GM18511 (cell line): ENCODE measurements at regions not wholly inside any gene's neighbourhood (a gene's known extent, or its start where the extent isn't known, plus 50 kb on each side); places are given as distances from the start of the nearest gene placed in this dataset.

Experiments used
- ATAC-seq: cut with Tn5 transposase; IDR thresholded peaks from one replicate; pipeline ENCODE4 v1.9.1; 2021; ENCODE audit warnings: mild to moderate bottlenecking, moderate library complexity; ENCODE audit not compliant: unreplicated experiment

DNA sequence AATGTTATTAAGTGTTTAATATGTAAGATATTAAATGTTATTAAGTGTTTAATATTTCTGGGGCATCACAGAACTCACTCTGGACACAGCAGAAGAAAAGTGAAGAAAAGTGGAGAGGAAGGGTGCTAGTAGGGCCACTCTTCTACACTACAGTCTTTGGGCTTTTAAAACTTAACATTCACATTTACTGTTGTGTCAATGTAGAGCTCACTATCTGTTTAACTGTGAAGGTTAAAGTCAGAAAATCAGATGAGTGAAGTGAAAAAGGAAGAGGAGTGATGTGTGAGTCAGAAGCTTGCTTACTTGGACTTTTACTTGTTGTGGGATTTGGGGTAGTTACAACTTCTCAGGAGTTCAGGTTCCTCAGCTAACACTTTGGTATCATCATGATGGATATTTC, 145.3 kb upstream of the DNAJC19 start:
- no peak for ATAC-seq

DNA sequence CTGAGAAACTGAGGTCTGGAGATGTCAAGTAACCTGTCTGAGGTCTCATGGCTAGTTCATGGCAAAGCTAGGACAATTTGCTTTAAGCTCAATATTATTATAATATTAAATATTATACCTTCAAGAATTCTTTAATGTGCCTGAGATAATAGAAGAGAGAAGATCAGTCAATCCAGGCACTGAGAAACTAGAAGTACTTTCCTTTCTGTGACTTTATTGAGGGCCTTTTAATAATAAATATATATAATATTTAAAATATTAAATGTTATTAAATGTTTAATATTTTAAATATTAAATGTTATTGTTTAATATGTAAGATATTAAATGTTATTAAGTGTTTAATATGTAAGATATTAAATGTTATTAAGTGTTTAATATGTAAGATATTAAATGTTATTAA, 144.3 kb upstream of the DNAJC19 start:
- no peak for ATAC-seq

DNA sequence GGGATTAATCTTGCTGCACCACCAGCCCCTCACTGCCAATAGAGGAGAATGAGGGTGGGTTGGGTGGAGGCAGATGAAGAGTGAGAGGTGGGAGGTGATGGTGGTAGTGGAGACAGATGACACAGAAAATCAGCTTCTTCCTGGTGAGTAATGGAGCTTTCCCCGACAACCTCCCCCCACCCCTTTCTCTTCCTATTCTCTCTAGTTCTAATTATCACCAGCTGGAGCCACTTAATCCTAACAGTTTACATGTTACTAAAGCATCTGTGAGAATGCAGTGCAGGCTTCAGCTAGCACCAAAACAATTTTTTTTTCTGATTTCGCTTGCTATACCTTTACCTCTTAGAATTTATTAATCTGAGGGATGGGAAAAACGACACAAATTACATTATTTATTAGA, 116.1 kb upstream of the DNAJC19 start:
- ATAC-seq: no peak

DNA sequence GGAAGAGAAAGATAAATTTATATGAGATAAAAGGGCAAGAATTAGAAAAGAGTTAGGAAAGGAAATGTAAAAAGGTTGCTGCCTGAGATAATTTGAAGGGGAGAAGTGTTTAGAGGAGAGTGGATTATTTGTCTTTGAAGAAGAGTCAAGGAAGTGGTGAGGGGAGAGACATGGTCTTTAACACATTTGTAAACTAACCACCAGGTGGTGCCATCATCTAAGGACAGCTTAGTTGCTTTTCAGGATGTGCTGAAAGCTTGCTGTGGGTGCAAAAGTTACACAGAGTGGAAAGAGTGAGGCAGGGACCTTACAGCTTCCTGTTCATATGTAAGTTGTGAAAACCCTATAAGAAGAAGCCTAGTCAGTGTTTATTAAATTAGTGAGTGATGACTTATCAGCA, 114.1 kb upstream of the DNAJC19 start:
- no peak for ATAC-seq

DNA sequence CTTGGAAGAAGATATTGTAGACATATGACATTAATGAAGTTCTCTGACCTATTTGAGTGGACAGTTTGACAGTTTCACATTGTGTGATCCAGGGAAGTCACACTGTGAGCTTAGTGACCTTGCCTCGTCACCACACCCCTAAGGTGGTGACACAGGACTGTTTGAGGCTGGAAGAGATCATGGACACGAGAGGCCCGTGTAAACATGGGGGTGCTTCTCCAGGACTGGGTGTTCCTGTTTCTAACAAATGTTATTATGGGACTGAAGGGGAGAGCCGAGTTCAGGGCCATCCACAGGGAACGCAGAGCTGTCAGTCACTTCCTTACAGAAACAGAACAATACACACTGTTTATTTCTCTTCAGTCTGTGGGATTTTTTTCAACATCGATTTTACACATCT, 96.5 kb upstream of the DNAJC19 start:
- no peak for ATAC-seq

DNA sequence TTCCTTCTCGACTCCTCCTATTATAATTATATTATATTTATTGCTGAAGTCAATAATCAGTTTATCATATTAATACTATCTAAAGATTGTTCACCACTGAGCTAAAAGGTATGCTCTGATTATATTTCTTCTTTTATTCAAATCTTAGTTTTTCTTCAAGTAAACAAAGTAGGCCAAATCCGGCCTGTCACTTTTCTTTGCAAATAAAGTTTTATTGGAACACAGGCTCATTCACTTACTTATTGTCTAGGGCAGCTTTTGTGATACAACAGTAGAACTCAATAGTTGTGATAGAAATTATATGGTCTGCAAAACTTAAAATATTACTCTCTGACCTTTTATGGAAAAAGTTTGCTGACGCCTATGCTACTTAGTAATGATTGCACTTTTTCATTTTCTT, 92.4 kb upstream of the DNAJC19 start:
- ATAC-seq: no peak

DNA sequence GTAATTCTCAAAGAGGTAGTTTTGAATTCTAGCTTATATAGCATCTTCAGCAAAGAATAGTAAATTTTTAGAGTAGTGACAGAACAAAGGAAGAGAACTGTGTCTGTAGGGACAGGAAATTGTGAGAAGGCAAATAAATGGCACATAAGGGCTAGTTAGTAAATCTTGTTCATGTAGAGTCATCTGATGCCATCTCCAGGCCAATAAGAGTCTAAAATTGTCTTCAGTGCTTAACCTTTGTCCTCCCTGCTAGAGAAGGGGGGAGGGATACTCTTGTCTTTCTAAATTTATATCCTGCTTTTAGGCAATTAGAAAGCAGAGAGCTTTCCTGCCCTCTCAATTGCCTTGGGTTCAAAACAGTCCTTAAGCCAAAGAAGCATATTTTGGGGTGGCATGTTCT, 87.0 kb upstream of the DNAJC19 start:
- ATAC-seq: no peak

DNA sequence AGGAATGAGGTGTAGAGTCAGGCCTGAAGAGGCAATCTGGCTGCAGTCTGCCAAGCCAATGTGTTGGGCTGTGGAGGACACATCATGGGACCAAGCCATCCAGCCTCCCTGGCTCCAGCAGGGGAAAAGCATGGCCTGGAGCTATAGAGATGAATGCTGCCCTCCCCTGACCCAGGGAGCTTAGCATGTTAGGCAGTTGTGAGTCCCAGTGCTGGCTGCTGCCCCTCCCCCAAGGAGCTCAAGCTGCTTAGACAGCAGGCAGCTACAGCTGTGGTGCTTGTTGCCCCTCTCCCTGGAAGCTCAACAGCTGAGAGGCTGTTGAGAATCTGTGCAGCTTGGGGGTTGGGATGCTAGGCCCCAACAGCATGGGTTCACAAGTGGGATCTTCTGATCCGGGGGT, 85.6 kb upstream of the DNAJC19 start:
- ATAC-seq: no peak

DNA sequence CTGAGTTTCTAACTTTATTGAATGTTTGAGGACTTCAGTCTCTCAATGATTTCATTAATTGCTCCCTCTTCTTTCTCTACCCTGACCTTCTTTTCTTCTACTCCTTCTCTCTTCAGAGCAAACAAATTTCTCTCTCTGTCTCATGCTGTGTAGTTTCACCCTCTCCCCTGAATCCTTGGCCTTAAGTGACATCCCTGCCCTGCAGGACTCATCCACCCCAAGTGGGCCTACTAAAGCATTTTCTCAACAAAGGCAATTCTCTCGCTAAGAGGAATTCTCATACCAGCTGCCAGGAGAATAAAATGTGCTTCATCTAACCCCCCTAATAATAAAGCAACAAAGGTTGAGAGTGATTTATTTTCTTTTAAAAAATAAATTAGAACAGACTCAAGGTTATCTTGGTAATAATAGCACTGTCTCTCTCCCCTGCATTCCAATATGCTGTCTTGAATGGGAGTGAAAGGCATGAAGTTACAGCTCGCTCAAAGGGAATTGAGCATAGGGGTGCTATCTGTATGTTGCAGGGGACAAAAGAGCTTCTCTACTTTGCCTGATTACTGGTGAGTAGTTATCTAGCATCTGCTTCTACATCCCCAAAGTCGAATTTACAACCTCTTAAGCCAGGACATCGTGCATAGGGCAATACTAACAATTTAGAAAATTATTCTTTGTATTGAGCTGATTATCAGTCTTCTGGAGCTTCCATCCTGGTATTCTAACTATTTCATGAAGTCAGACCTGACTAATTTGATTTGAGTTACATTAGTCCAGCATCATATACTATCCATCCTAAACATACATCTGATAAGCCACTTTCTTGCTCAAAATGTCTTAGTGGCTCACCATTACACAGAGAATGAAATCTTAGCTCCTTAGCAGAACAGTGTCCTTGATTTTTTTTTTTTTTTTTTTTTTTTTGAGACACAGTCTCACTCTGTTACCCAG, 76.9 kb upstream of the DNAJC19 start:
- no peak for ATAC-seq

DNA sequence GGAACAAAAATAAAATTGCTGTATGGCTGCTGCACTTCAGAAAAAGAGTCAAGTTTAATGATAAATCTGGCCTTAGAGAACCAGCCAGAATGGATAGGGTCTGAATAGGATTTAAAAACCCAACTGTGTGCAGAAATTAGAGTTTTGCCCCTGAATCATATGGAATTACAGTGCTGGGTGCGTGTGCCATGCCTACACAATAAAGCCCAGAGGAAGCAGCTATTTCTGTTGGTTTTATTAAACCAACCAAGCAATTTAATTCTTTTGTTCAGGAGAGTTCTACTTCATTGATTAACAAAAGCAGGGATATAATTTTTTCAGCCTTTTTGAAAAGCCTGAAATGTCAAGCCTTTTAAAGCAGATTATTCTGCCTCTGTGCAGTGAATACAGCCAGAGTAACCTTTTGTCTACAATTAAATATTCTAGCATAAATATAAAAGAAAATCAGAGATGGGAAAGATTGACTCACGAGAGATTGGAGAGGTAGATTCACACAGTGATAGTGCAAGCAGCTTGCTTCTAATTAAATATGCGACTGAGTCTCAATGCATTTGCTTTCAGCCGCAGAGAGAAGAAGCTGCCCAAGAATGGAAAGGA, 66.7 kb upstream of the DNAJC19 start:
- no peak for ATAC-seq

DNA sequence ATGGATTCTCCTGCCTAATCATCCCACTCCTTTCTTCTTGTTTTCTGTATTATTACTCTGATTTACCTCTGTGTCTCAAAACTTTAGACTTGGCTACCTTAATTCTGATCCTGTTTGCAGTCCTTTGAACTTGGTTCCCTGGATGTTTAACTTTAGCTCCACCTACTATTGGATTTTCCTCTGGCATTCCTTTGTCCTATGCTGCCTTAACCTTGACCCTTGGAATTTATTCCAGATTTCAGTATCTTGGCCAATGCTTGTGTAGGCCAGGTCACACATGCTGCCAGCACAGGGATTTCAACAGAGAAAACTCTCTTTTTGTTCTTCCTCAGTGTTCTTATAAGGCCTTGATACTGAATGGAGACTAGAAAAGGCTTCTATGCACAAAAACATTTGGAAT, 65.0 kb upstream of the DNAJC19 start:
- ATAC-seq: no peak

DNA sequence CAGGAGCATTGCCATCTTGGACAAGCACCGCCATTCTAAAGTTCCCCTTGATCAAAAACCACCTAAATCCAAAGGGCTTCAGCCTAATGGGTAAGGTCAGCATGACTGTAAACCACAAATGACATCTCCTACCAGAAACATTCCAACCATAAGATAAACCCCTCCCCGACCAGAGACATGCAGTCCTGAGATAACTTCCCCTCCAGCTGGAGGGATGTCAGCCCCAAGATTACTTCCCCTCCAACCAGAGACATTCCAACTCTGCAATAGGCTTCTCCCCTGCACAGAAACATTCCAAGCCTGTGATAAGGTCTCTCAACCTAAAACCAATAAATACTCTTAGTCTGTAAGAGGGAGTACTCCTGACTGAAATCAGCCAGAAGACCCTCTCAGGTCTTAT, 62.7 kb upstream of the DNAJC19 start:
- no peak for ATAC-seq

DNA sequence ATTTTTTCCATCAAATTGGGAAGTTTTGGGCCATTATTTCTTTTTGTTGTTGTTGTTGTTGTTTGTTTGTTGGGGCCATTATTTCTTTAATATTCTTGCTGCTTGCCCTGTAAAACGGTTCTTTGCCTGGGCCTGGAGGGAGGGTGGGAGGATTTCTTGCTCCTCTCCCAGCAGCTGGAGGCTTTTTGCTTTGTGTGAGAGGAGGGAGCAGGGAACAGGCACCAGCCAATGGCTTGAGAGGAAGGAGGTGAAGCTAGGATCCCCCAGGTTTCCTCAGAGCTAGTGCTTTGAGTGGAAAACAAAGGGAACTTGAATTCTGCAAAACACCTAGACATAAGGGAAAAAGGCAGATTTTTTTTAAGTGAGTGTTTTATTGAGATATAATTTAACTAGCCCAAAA, 61.2 kb upstream of the DNAJC19 start:
- ATAC-seq: no peak

DNA sequence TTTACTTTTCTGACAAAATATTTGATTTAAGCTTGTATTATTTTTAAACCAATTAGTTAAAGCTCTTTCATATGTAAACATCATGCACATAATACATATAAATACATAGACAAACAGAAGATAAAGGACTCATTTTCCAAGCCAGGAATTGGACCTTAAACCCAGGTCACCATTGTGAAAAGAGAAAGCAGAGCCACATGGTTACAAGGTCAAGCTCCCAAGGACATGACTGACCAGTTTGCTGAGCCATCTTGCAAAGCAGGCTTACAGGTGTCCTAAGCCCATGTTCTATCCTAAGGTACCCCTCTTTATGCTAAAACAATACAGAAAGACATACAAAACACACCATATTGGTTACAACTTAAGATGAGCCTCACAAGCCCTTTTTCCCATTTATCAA, 50.5 kb upstream of the DNAJC19 start:
- no peak for ATAC-seq
